ENCODE measurements at regions not wholly inside any gene's neighbourhood (a gene's known extent, or its start where the extent isn't known, plus 50 kb on each side); places are given as distances from the start of the nearest gene placed in this dataset.
"Not testable (repeated sequence)": the region's sequence is repeated elsewhere in the genome, so short reads cannot be mapped to it uniquely, and the experiment has no call there.

DNA sequence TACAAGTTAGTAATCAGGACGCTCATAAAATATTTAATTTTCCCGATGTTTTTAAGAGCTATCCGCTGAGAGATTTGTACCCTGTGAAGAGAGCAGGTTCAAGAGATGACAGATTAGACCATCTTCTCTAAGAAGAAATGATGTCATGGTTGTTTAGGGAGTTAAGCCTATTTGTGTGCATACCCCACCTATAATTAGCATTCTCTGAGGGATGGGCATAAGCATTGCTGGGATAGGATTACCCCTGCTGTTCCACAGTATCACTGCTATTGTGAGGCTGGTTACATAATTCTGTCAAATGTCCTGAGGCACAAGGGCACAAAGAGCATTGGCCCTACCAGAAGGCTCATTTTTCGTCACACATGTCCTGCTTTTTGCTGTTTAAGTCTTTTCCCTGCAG, 687.0 kb downstream of the CETN3 start:
- Histone ChIP-seq H3K4me3 (no peak overlapping the region), H3K27ac (no peak overlapping the region)

DNA sequence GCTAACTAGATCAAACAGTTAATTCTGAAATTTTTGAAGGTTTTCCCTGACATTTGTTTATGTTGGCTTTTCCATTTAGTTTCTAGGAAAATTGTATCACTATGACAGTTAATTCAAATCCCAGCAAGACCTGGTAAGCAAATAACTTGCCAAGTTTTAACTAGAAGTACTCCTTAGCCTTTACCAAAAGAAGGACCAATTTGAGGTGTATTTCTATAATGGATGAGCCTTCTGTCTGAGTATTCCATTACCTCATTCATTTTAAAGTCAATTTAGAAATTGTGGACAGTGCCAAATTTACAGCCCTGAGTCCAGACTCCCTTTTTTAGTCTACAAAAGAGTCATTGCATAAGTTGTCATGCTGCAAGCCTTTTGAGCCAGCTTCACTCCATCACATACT, 687.6 kb downstream of the CETN3 start:
- no peak overlapping the region for H3K27ac ChIP-seq

DNA sequence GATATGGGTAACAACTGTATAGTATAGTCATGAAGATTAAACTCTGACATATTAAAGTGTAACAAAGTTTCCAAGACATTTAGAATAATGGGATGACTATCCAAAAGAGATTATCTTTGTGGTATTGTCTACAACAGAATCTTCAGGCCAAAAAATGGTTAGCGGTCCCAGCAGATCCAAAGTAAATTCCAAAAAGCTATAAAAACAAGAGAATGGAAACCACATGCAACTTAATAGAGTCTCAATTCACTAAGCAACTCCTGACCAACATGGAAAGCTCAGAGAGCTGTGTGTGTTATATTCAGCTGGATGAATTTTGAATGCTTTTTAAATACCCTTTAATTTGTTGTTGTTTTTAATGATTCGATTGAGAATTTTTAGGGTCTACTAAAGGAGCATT, 688.2 kb downstream of the CETN3 start:
- Histone ChIP-seq H3K27ac (no peak overlapping the region), H3K4me3 (no peak overlapping the region)

More for the DNA sequence above, 687.6 kb downstream of the CETN3 start:
- H3K4me3 ChIP-seq = no peak overlapping the region

DNA sequence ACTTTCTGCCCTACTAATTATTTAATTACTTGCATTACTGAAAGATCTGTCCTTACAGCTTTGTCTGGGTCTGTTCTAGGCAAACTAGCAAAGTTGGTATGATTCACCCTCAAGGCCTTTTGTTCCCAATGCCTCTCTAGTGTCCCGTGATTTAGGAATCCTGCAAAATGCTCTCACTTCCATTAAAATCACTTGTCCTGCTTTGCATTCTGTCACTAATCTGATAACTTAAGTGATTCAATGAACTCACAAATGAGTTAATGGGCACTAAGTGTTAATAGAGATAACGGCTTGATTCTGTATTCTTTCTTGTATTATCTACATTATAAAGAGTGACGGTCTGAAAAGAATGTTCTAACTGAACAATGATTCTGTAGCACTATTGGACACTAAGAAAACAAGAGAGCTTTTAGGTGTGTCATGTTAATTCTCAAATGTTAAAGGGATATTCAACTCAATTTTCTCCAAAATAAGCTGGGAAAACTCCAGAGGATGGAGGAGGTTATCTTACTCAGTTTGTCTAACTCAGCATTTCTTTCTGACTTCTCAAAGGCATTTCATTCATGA, 697.3 kb downstream of the CETN3 start:
- H3K27ac ChIP-seq = no peak overlapping the region
- H3K4me3 ChIP-seq = no peak overlapping the region

DNA sequence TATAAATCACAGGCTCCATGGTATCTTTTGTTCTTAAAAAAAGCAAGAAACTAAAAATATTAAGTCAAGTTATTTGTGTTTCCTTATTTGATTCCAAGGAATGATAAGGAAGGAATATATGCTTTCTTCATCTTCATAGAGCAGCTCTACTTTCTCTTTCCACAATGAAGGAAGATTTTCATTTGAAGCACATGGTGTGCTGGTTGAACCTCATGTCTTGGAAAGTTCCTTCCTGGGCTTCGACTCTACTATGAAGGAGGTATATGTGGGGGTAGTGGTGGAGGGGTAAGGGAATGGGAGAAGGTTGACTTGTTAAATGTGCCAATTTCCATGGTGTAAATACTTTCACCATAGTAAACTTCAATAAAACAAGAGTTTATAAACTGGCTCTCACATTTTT, 698.0 kb downstream of the CETN3 start:
- Histone ChIP-seq H3K27ac (no peak overlapping the region), H3K4me3 (no peak overlapping the region)

DNA sequence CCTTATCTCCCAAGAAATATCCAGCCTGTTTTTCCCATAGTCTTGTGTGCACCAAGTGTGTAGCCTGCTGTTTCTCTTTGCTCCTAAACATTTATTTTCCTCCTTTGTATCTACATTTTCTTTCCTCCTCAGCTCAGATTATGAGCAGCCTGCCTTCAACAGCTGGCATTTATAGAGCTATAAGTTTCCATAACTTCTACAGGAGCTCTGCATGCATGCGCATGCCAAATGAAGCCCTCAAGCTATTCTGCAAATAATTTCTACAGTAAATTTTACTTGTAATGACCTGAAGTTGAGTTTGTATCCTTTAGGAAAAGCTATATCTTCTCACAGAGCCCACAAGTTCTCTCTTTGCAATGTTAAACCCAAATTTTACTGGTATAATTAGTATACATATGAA, 699.5 kb downstream of the CETN3 start:
- H3K27ac ChIP-seq = no peak overlapping the region
- no peak overlapping the region for H3K4me3 ChIP-seq

DNA sequence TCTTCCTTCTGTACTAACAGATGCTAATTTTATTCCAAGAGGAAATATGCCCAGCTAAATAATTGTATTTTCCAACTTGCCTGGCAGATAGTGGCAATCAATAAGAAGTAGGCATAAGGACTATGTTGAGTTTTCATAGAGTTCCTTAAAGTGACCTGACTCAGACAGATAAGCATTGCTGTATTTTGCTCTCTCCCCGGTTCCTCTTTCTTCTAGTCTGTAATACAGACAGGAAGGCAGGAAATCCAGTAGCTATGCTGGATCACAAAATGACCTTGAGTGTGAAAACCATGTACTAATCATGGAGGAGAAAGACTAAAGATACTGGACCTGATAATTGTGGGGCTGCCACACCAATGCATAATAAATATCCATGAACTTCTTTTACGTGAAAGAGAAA, 701.7 kb downstream of the CETN3 start:
- no peak overlapping the region for H3K27ac ChIP-seq
- H3K4me3 ChIP-seq = no peak overlapping the region

DNA sequence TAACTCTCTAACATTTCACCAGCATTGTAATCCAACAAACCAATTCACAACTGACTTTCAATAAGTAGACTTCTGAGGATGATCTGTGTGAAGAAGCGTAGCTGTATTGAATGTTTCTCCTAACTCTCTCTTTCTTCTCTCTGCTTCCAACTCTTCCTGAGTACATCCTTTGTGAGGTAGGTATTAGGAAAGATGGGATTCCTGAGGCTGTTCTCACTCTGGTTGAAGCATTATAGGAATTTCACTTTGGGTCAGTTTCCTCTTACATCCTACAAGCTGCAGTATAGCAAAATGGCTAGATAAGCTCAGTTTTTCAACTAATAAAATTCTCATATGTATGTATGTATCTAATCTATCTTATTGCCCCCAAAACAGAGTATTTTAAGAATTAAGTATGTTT, 702.8 kb downstream of the CETN3 start:
- no peak overlapping the region for H3K4me3 ChIP-seq
- H3K27ac ChIP-seq = no peak overlapping the region

DNA sequence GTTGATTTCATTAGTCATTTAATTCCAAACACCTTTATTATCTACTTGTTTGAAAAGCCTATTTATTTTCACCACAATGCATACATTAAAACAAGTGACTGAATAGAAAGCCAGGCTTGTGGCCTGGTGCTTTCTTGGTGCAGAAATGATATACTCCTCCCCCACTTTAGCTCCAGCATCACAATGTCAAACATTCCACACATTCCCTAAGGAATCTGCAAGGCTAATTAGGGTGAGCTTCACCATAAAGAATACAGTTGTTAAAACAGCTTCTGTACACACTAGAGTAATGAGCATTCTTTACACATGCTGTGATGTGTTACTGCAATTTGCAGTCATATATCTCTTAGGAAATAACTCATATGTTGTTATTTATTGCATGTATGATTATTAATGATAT, 705.7 kb downstream of the CETN3 start:
- Histone ChIP-seq H3K4me3 (no peak overlapping the region), H3K27ac (no peak overlapping the region)

DNA sequence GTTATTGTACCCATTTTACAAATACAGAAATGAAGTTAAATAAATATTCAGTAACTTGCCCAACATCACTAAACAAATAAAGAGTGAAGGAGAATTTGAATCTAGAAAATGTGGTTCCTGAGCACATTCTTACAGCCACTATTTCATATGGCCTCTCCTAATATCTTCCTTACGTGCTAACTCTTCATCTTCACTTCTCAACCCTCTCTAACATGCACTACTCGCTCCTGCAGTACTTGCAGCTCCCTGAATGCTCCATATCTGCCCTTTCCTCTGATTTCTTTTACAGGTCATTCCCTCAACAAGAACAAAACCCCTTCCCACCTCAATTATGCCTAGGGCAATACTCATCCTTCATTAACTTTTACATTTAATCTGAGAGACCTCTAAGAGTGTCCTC, 711.5 kb downstream of the CETN3 start:
- no peak overlapping the region for H3K4me3 ChIP-seq
- H3K27ac ChIP-seq = no peak overlapping the region

DNA sequence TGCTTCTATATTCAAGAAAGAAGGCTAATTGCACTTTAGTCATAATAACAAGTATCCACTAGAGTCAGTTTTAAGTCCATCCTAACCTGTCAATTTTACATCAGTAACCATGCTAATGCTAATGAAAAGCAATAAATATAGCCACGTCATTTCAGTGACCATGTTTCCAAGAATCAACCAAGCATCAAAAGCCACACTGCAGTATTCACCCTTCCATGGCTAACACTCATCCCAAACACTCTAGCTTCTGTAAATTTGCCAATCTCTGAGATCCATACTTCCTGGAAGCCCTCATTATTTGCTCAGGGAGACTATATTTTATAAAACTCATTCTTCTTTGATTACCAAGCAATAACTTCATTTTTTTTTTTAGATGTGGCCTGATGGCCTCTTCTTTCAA, 712.0 kb downstream of the CETN3 start:
- Histone ChIP-seq H3K4me3 (no peak overlapping the region), H3K27ac (no peak overlapping the region)

DNA sequence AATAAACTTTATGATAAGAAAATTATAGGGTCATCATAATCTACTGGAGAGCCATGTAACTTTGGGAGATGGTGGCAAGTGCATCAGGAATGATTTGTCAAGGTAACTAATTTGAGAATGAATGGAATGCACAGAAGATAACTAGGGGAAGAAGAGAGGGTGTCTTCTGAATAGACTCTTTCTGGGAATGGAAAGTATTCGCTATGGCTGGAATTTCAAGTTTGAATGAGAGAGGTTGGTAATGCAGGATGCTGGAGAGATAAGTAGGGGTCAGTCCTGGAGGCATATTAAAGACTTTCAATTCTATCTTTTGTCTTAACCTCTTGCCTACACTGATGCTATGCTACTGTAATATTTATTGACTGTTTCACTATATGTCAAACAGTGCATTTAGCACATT, 714.2 kb downstream of the CETN3 start:
- no peak overlapping the region for H3K27ac ChIP-seq
- H3K4me3 ChIP-seq = no peak overlapping the region

DNA sequence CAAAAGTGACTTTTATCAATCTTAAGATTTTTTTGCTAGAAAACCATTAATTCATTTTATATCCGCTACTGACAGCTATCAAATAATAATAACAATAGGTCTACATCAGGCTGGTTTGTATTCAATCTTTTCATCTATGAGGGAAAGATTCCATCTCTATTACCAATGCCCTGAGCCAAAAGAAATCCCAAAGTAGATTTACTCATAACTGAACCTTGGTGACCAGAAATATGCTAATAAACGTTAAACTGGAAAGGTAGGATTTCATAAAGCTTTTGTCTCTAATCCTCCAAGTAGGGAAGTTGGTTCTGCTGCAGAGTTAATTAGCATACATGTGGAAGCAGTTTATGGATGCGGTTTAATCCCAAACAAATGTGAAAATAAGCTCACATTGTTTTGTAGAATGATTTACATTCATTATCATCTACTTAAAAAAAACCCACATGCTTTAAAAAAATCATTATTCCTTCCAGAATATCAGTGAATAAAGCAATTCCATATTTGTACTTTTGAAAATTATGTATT, 715.5 kb downstream of the CETN3 start:
- Histone ChIP-seq H3K27ac (no peak overlapping the region), H3K4me3 (no peak overlapping the region)

DNA sequence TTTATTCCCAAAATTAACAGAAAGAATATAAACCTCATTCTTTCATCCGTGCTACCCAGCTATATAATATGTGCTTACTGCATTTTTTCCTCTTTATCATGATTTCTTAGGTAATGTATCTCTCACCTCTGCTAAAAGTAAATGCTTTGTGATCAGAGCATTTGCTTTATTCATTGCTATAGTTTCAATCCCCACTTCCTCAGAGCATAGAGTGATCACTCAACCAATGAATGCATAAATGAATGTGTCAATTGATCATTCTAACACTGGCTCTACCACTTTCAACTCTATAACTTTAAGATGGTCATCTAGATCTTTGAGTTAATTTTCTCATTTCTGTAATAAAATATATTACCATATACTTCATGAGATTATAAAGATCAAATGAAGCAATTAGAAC, 719.2 kb downstream of the CETN3 start:
- Histone ChIP-seq H3K27ac (no peak overlapping the region), H3K4me3 (no peak overlapping the region)

DNA sequence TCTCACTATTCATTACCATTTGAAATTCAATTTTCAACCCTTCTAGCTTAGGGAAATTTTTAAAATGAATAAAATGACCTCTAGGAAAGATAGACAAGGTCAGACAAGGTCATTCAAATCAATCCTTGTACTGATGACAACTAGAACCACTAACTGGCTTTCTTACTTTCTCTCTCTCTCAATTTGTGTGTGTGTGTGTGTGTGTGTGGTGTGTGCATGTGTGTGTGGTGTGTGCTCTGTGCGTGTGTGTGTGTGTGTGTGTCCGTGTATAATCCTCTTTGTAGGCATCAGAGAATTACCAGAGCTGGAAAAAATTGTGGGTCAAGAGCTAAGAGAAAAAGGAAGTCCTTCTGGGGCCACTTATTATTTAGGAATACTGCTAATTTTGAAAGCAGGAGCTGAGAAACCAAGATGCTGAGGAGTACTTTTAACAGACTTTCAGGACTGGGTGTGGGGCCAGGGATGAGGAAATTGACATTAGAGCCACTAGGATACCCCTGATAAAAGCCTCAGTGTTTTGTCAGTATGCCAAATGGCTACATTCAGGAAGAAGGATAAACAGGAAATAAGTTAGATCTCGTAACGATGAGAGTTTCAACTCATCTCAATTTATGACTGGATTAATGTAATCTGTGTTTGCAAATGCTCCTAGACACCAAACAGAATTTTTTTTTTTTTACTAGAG, 723.3 kb downstream of the CETN3 start:
- Histone ChIP-seq H3K4me3 (no peak overlapping the region), H3K27ac (no peak overlapping the region)

DNA sequence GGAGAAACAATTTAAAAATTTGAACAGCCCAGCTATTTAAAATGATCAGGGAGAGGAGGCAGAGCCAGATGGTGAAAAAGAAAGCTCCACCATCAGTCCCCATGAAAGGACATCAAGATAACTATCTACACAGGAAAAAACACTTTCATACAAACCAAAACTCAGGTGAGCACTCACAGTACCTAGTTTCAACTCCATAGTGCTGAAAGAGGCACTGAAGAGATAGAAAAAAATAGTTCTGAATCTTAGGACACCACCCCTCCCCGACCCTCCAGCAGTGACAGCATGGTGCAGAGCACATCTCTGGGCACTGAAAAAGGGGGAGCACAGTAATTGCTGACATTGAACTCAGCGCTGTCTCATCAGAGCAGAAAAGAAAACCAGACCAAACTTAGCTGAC, 732.9 kb downstream of the CETN3 start:
- Histone ChIP-seq H3K4me3 (no peak overlapping the region), H3K27ac (no peak overlapping the region)

DNA sequence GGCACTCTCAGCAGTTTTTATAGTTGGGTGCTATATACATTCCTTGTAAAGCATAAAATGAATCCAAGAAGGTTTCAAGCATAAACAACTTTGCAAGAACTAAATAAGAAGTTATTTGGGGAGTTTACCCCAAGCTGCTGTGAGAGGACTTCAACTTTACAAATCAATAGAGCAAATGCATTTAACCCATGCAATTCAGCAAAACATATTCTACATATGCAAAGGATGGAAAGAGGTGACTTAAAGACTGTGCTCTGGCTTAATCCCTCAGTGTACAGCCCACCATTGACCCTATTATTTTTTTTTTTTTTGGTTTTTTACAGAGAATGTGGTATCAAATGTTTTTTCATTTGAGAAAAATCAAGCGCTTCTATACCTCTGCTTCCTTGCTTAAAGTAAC, 736.5 kb downstream of the CETN3 start:
- no peak overlapping the region for H3K4me3 ChIP-seq
- H3K27ac ChIP-seq = no peak overlapping the region

DNA sequence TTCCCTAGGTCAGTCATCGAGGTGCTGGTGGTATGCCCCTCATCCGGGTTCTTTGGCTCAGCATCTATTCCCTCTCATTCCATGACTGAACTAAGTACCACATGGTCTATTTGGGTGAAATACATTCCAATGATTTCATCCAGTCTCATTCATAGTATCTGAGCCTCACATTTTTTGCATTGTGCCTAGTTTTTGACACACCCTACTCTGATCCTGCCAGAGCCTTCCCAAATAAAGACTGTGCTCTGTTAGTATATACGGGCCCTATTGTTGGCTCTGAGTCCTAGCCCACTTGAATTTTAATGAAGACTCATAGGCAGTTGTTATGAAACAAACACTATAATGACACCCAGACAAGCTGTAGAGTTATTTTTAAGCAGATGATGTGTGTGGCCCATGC, 740.7 kb downstream of the CETN3 start:
- no peak overlapping the region for H3K27ac ChIP-seq

DNA sequence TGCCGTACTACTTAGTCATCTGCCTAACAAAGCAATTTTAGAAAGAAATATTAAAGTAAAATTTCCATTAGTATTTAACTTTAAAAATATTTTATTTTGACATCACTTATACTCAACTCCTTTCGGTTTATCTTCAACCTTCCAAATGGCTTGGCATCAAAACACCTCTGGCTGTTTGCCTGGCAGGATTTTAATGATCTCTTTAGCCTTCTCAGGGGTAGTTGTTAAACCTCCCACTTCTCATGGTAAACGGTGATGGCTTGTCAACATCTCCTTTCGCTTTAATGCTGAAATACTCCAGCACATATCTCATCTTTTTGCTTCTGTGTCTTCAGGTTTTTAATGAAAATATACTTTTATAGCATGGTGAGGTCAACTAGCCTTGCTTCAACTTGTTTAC, 747.1 kb downstream of the CETN3 start:
- Histone ChIP-seq H3K27ac (no peak overlapping the region), H3K4me3 (no peak overlapping the region)

More for the DNA sequence above, 740.7 kb downstream of the CETN3 start:
- no peak overlapping the region for H3K4me3 ChIP-seq

DNA sequence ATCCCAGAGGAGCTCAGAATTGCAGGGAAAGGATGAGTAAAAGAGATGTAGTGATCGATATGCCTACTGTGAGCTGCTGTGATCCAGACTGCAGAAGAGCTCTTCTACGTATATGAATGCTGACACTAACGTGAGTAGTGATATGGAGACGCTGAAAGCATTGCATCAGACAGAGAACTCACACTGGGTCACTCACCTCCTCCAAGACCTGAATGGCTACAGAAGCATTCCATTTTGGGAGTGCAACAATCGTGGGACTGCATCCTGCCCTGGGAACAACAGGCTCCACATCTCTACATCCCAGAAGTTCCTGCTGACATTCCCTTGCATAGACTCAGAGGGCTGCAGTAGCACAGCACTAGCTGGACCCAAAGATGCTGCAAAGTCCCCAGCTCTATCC, 755.9 kb upstream of the MEF2C start:
- Histone ChIP-seq H3K27ac (no peak overlapping the region), H3K4me3 (no peak overlapping the region)

DNA sequence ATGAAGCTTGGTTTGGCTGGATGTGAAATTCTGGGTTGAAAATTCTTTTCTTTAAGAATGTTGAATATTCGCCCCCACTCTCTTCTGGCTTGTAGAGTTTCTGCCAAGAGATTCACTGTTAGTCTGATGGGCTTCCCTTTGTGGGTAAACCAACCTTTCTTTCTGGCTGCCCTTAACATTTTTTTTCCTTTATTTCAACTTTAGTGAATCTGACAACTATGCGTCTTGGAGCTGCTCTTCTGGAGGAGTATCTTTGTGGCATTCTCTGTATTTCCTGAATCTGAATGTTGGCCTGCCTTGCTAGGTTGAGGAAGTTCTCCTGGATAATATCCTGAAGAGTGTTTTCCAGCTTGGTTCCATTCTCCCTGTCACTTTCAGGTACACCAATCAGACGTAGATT, 751.2 kb upstream of the MEF2C start:
- H3K4me3 ChIP-seq, H3K27ac ChIP-seq: not testable (repeated sequence)

DNA sequence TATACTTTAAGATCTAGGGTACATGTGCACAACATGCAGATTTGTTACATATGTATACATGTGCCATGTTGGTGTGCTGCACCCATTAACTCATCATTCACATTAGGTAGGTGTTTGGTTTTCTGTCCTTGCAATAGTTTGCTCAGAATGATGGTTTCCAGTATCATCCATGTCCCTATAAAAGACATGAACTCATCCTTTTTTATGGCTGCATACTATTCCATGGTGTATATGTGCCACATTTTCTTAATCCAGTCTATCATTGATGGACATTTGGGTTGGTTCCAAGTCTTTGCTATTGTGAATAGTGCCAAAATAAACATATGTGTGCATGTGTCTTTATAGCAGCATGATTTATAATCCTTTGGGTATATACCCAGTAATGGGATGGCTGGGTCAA, 747.1 kb upstream of the MEF2C start:
- not testable (repeated sequence) for H3K4me3 ChIP-seq, H3K27ac ChIP-seq
